ENCODE measurements at regions not wholly inside any gene's neighbourhood (a gene's known extent, or its start where the extent isn't known, plus 50 kb on each side); places are given as distances from the start of the nearest gene placed in this dataset.

DNA sequence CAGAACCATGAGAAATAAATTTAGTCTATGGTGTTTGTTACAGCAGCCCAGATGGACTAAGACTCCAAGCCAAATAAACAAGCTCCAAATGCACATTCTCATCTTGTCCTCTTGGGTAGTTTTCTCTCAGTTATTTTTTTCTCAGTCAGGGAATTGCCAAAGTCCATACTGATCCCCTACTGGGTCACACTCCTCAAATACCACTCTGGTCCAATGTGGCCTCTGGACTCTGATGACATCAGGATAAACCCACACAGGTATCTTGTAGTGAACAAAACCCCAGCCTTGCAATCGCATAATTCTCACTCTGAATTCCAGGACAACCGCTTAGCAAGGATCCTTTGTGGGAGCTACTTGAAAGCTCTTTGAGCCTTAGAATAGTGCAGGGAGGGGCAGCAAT lies 248.4 kb upstream of the JUN start:
- no peak overlapping the region for H3K4me2 ChIP-seq (ENCODE audit: insufficient read depth in 1 of 2, low read depth in 2 of 2, low read length in 2 of 2)
- H3K27ac ChIP-seq (ENCODE audit: low read depth, low read length): no peak overlapping the region
- H4K20me1 ChIP-seq (replicated peaks in 1 of 2; ENCODE audit: control insufficient read depth in 1 of 2, insufficient read depth in 2 of 2, low read length in 2 of 2): no peaks in the 10 kb centered on the region
- no peak overlapping the region for H2BK12ac ChIP-seq (ENCODE audit: low read depth, low read length)
- H3K4me3 ChIP-seq (ENCODE audit: extremely low read depth in 1 of 4, insufficient read depth in 2 of 4, low read depth in 3 of 4, low read length in 4 of 4): no peak overlapping the region
- H2BK120ac ChIP-seq (replicated peaks; ENCODE audit: low read depth, low read length): no peak overlapping the region
- H3K14ac ChIP-seq (ENCODE audit: insufficient read length): no peak overlapping the region
- H2AFZ ChIP-seq (ENCODE audit: low read length): no peak overlapping the region
- ChIA-PET POLR2A (ENCODE audit: partially characterized antibody) (no interaction called here), CTCF (ENCODE audit: partially characterized antibody) (interaction anchor here (0.6 to 0.9 kb wide), 2 partner anchors 19 to 667 kb away, joined by 3 read pairs; no protein-coding TSS in a partner anchor)
- no peak overlapping the region for H4K8ac ChIP-seq (ENCODE audit: extremely low read depth, insufficient read depth, low read length)
- no peak overlapping the region for H2BK15ac ChIP-seq (ENCODE audit: low read length)
- no peak overlapping the region for H4K5ac ChIP-seq (ENCODE audit: insufficient read length, low read depth, low read length)
- no peak overlapping the region for H2AK5ac ChIP-seq (ENCODE audit: low read depth, low read length)
- H3K23ac ChIP-seq (ENCODE audit: insufficient read length): no peak overlapping the region
- H4K91ac ChIP-seq (replicated peaks; ENCODE audit: insufficient read length, low read length): no peak overlapping the region
- H3K79me2 ChIP-seq (ENCODE audit: control insufficient read depth in 1 of 2, insufficient read depth in 2 of 2, low read length in 2 of 2): no peaks in the 10 kb centered on the region
- FAIRE-seq: no peak
- no peak overlapping the region for H3K56ac ChIP-seq (replicated peaks; ENCODE audit: insufficient read length, low read depth, low read length)
- no peaks in the 10 kb centered on the region for H3K79me1 ChIP-seq (ENCODE audit: low read depth, low read length)
- H3K27me3 ChIP-seq (replicated peaks in 1 of 4; ENCODE audit: control insufficient read depth in 3 of 4, extremely low read depth in 1 of 4, insufficient read depth in 3 of 4, low read length in 3 of 4): no peaks in the 10 kb centered on the region
- 85% methylated on average over 2 of the region's 2 CpGs; no CpG with 5 or more reads in 1 of the 2 experiments for WGBS, 2 experiments (ENCODE audit: extremely low coverage in 1 of 2, insufficient coverage in 1 of 2, insufficient read length in 1 of 2, insufficient replicate concordance in 2 of 2, low coverage in 1 of 2, low lambda C conversion rate in 2 of 2, missing lambda C conversion rate in 1 of 2)
- no peak overlapping the region for H3K9ac ChIP-seq (replicated peaks in 1 of 4; ENCODE audit: extremely low read depth in 1 of 4, low read depth in 3 of 4, low read length in 3 of 4)
- DNase-seq (ENCODE audit: low read depth in 1 of 2, low spot score in 2 of 2): no peak
- H2BK20ac ChIP-seq (ENCODE audit: low read length): no peak overlapping the region
- H3K36me3 ChIP-seq (ENCODE audit: control insufficient read depth in 2 of 4, insufficient read depth in 4 of 4, low read length in 3 of 4): no peaks in the 10 kb centered on the region; a peak in 1 of 8 replicates
- H2BK5ac ChIP-seq (ENCODE audit: low read depth, low read length): no peak overlapping the region
- H3K9me3 ChIP-seq (ENCODE audit: insufficient read depth in 2 of 2, low read depth in 1 of 2, low read length in 1 of 2): no peaks in the 10 kb centered on the region
- no peak overlapping the region for H3K4ac ChIP-seq (replicated peaks; ENCODE audit: insufficient read length, low read depth, low read length)
- no peak overlapping the region for H3K18ac ChIP-seq (ENCODE audit: extremely low read depth, low read length)
- H3K23me2 ChIP-seq (ENCODE audit: low read depth, low read length): no peaks in the 10 kb centered on the region
- no peaks in the 10 kb centered on the region for H3K4me1 ChIP-seq (replicated peaks in 1 of 4; ENCODE audit: control insufficient read depth in 3 of 4, insufficient read depth in 4 of 4, low read length in 3 of 4)
- no peak for TF ChIP-seq RNF2 (IDR thresholded peaks at IDR 0.05; ENCODE audit: borderline replicate concordance, low read depth, low read length, missing control alignments, poor library complexity, severe bottlenecking)
- no peak for TF ChIP-seq CREB1 (IDR thresholded peaks at IDR 0.05)
- no peak for TF ChIP-seq POU5F1 (IDR thresholded peaks at IDR 0.05; ENCODE audit: low read depth, low read length)
- TF ChIP-seq CBX5 (IDR thresholded peaks at IDR 0.05; ENCODE audit: low read depth, low read length): no peak
- no peak for TF ChIP-seq GABPA (IDR thresholded peaks at IDR 0.05; ENCODE audit: borderline replicate concordance, insufficient read depth, low read length)
- TF ChIP-seq JUN (IDR thresholded peaks at IDR 0.05; ENCODE audit: low read depth, low read length): no peak
- TF ChIP-seq EGR1 (IDR thresholded peaks at IDR 0.05; ENCODE audit: borderline replicate concordance, low read depth, low read length): no peak
- no peak for TF ChIP-seq BACH1 (IDR thresholded peaks at IDR 0.05; ENCODE audit: low read length)
- no peak for TF ChIP-seq NRF1 (IDR thresholded peaks at IDR 0.05; ENCODE audit: low read depth, low read length)
- no peak for TF ChIP-seq SAP30 (IDR thresholded peaks at IDR 0.05; ENCODE audit: insufficient read depth, insufficient replicate concordance, low read length)
- TF ChIP-seq GTF2F1 (IDR thresholded peaks at IDR 0.05; ENCODE audit: borderline replicate concordance, low read depth, low read length): no peak
- TF ChIP-seq KDM4A (IDR thresholded peaks at IDR 0.05; ENCODE audit: low read depth, low read length, severe bottlenecking): no peak
- TF ChIP-seq CHD1 (IDR thresholded peaks at IDR 0.05; ENCODE audit: low read depth, low read length): no peak
- no peak for TF ChIP-seq KDM1A (IDR thresholded peaks at IDR 0.05; ENCODE audit: borderline replicate concordance, low read length)
- TF ChIP-seq CTBP2 (IDR thresholded peaks at IDR 0.05; ENCODE audit: borderline replicate concordance, insufficient read depth, insufficient read length, low read length): no peak
- TF ChIP-seq POLR2A (IDR thresholded peaks at IDR 0.05; ENCODE audit: control extremely low read depth in 1 of 2, low read depth in 2 of 2, low read length in 2 of 2): no peak

Data from H1 (cell line).